Activated T-helper 17 cell treated with anti-CD3 and anti-CD28 coated beads, Interleukin-2, amount 50 U/mL, for 72 hours (primary cell): ENCODE measurements at regions not wholly inside any gene's neighbourhood (a gene's known extent, or its start where the extent isn't known, plus 50 kb on each side); places are given as distances from the start of the nearest gene placed in this dataset.
"Not testable (repeated sequence)": the region's sequence is repeated elsewhere in the genome, so short reads cannot be mapped to it uniquely, and the experiment has no call there.

Source experiments
- ATAC-seq: fragments of 150-1000 bp; cut with Tn5 transposase; replicated peaks from 2 replicates; pipeline ENCODE4 v1.10.0; 2021; ENCODE audit warnings: mild to moderate bottlenecking, moderate library complexity
- H3K27ac Mint-ChIP-seq: one replicate; pipeline ENCODE4 v1.8.0; 2022; ENCODE audit warnings: mixed read lengths
- H3K27me3 Mint-ChIP-seq: one replicate; pipeline ENCODE4 v1.8.0; 2022; ENCODE audit warnings: mixed read lengths
- H3K36me3 Mint-ChIP-seq: one replicate; pipeline ENCODE4 v1.8.0; 2022; ENCODE audit warnings: low read depth, mild to moderate bottlenecking, mixed read lengths
- H3K4me1 Mint-ChIP-seq: one replicate; pipeline ENCODE4 v1.8.0; 2022; ENCODE audit warnings: mixed read lengths
- H3K4me3 Mint-ChIP-seq: one replicate; pipeline ENCODE4 v1.8.0; 2022; ENCODE audit warnings: mild to moderate bottlenecking, mixed read lengths
- H3K9me3 Mint-ChIP-seq: one replicate; pipeline ENCODE4 v1.8.0; 2022; ENCODE audit warnings: mixed read lengths

- no peak overlapping the region for H3K4me3 Mint-ChIP-seq
- H3K36me3 Mint-ChIP-seq = no peaks in the 10 kb centered on the region
- no peak for ATAC-seq
- no peaks in the 10 kb centered on the region for H3K4me1 Mint-ChIP-seq
- no peaks in the 10 kb centered on the region for H3K9me3 Mint-ChIP-seq
- H3K27ac Mint-ChIP-seq = no peak overlapping the region
- peaks cover 12% of the 10 kb centered on the region for H3K27me3 Mint-ChIP-seq
These were observed 107.2 kb downstream of the MICALL2 start for GRCh38 chr7:1351881-1352625.

GRCh38 chr7:1352656-1353271 lies 106.5 kb downstream of the MICALL2 start:
- H3K4me1 Mint-ChIP-seq = no peaks in the 10 kb centered on the region
- H3K9me3 Mint-ChIP-seq = no peaks in the 10 kb centered on the region
- no peaks in the 10 kb centered on the region for H3K36me3 Mint-ChIP-seq
- no peak overlapping the region for H3K27ac Mint-ChIP-seq
- H3K4me3 Mint-ChIP-seq = no peak overlapping the region
- no peak for ATAC-seq
- H3K27me3 Mint-ChIP-seq = peaks cover 12% of the 10 kb centered on the region

DNA sequence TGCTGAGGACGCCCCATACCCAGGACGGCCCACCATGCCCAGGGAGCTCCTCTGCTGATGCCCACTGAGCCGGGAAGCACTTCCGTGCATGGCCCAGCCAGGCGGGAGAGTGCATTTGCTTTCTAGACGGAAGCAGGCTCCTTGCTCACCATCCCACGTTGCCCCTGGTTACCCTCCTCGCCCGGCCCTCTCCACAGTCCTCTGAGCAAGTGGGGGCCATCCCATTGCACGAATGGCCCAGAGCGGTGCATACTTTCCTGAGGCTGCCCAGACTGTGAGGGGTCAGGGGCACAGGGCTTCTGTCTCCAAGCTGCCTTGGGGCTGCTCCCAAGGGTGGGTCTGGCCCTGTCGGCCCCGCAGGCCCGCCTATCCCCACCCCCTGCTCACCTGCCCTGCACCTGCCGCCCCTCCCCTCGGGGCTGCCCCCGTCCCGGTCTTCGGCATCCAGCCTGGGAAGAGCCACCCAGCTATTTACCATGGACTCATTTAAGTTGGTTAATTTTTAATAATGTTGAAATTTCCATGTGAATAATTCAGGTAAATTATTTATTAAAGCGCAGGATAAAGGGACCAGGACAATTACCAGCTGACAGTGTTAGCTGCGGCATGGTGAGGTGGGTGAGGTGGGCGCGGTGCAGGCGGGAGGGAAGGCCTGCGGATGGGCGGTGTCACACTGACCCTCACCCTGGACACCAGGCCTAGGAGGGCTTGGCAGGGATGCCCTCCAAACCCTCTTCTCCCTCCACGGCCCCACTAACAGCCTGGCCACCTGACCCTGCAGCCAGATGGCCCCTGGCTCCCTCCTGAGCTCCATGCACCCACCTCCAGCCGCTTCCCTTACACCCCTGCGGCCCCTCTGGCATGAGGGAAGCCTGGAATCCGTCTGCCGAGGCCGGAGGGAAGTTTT lies 104.4 kb downstream of the MICALL2 start:
- Mint-ChIP-seq H3K36me3 (no peaks in the 10 kb centered on the region), H3K4me1 (no peaks in the 10 kb centered on the region), H3K27ac (no peak overlapping the region), H3K4me3 (no peak overlapping the region), H3K27me3 (peaks cover 4% of the 10 kb centered on the region), H3K9me3 (no peaks in the 10 kb centered on the region)
- ATAC-seq = no peak

DNA sequence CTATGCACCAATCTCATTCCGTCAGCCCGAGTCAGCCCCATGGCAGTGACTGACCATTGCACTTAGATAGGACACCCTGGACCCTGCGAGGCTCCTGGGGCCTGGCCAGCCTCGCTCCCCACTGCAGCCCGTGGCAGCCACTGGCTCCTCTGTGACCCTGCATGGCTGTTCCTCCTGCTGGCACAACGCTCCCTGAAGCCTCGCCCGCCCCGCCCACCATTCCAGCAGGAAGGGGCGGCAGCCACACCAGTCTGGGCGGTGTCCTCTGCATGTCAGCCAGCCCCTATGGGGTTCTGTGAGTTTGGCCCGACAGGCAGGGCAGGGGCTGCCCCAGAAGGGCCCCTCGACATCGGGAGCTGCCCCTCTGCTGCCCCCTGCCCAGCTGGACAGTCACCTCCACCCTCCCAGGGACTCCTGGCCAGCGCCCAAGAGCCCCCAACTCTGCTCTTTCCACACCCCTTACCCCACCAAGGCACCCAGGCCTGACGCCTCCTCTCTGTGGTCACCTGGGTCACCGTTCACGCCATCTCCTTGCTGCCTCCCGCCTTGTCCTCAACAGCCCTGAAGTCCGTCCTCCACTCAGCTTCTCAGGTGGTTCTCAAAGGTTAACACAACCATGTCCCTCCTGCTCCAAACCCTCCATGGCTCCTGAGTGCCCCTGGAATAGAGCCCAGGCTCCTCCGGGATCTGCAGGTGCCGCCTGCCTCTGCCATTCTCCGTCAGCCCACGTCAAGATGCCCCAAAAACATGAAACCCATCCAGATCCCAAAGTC lies 103.5 kb downstream of the MICALL2 start:
- peaks cover 3% of the 10 kb centered on the region for H3K27me3 Mint-ChIP-seq
- no peak for ATAC-seq
- H3K27ac Mint-ChIP-seq = no peak overlapping the region
- no peaks in the 10 kb centered on the region for H3K36me3 Mint-ChIP-seq
- H3K4me1 Mint-ChIP-seq = no peaks in the 10 kb centered on the region
- no peaks in the 10 kb centered on the region for H3K9me3 Mint-ChIP-seq
- H3K4me3 Mint-ChIP-seq = no peak overlapping the region

- H3K27ac Mint-ChIP-seq, H3K27me3 Mint-ChIP-seq, H3K4me1 Mint-ChIP-seq, H3K36me3 Mint-ChIP-seq, H3K9me3 Mint-ChIP-seq, H3K4me3 Mint-ChIP-seq, ATAC-seq: not testable (repeated sequence)
These were observed 102.4 kb downstream of the MICALL2 start for GRCh38 chr7:1356853-1357252.

DNA sequence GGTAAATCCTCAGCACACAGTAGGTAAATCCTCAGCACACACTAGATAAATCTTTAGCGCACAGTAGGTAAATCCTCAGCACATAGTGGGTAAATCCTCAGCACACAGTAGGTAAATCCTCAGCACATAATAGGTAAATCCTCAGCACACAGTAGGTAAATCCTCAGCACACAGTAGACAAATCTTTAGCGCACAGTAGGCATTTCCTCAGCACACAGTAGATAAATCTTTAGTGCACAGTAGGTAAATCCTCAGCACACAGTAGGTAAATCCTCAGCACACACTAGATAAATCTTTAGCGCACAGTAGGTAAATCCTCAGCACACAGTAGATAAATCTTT lies 102.0 kb downstream of the MICALL2 start:
- not testable (repeated sequence) for H3K9me3 Mint-ChIP-seq, H3K4me3 Mint-ChIP-seq, H3K36me3 Mint-ChIP-seq, H3K27ac Mint-ChIP-seq, ATAC-seq, H3K4me1 Mint-ChIP-seq, H3K27me3 Mint-ChIP-seq

DNA sequence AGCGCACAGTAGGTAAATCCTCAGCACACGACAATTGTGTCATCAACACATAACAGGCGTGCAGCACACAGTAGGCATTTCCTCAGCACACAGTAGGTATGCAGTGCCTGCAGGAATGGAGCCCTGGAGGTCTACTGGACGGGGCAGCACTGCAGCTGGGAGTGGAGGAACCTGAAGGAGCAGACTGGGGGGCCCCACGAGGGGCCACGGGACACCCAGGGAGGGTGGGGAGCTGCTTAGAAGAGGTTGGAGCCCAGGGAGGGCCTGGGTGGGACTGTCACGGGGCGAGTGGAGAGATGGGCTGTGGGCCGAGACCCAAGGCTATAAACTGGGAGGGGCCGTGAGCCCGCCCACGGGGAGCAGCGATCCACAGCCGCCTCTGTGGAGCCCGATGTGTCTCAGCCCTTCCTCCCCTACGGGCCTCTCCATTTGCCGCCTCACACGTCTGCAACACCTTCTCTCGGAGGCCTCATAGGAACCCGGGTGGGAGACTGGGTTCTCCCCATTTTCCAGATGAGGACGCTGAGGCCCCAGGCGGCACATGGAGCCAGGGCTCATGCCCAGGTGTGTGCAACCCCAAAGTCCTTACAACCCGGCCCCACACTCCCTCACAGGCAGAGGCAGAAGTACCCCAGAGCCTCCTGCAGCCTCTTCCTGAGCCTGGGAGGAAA lies 101.5 kb downstream of the MICALL2 start:
- no peak overlapping the region for H3K27ac Mint-ChIP-seq
- H3K36me3 Mint-ChIP-seq = no peaks in the 10 kb centered on the region
- ATAC-seq = peak; percentile 18
- H3K4me1 Mint-ChIP-seq = no peaks in the 10 kb centered on the region
- H3K4me3 Mint-ChIP-seq = no peak overlapping the region
- H3K27me3 Mint-ChIP-seq = peaks cover 3% of the 10 kb centered on the region
- no peaks in the 10 kb centered on the region for H3K9me3 Mint-ChIP-seq

DNA sequence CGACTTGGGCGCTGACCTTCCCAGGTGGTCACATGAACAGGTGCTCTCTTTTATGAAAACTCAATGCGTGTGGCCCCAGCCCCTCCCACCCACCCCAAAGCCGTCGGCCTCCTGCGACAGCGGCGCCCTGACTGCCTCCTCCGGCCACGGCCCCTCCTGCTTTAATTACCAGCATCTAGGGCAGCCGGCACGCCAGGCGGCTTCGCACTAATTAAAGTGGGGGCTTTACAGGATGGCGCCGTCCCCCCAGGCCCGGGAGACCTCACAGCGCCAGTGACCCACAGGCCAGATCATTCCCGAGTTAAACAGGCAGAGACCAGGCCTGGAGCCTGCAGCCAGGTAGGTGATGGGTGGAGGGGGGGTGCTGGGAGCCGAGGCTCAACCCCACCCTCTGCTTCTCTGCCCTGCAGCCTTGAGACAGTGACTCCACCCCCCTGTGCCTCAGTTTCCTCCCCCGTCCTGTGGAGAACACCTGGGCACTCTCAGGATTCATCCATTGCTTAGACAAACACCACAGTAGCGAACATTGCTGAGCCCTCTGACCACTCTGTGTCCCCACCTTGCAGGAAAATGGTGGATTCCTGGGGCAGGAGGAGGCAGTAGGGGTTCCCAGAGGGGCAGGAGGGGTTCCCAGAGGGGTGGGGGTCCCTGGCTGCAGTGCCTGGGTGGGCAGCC lies 100.8 kb downstream of the MICALL2 start:
- Mint-ChIP-seq H3K4me3 (no peak overlapping the region), H3K36me3 (no peaks in the 10 kb centered on the region), H3K27me3 (peaks cover 3% of the 10 kb centered on the region), H3K4me1 (no peaks in the 10 kb centered on the region), H3K9me3 (no peaks in the 10 kb centered on the region), H3K27ac (no peak overlapping the region)
- no peak for ATAC-seq

- Mint-ChIP-seq H3K4me3 (no peak overlapping the region), H3K4me1 (no peaks in the 10 kb centered on the region), H3K27ac (no peak overlapping the region), H3K9me3 (no peaks in the 10 kb centered on the region), H3K27me3 (peaks cover 3% of the 10 kb centered on the region), H3K36me3 (no peaks in the 10 kb centered on the region)
- ATAC-seq = no peak
These were observed 100.2 kb downstream of the MICALL2 start for GRCh38 chr7:1359051-1359400.

DNA sequence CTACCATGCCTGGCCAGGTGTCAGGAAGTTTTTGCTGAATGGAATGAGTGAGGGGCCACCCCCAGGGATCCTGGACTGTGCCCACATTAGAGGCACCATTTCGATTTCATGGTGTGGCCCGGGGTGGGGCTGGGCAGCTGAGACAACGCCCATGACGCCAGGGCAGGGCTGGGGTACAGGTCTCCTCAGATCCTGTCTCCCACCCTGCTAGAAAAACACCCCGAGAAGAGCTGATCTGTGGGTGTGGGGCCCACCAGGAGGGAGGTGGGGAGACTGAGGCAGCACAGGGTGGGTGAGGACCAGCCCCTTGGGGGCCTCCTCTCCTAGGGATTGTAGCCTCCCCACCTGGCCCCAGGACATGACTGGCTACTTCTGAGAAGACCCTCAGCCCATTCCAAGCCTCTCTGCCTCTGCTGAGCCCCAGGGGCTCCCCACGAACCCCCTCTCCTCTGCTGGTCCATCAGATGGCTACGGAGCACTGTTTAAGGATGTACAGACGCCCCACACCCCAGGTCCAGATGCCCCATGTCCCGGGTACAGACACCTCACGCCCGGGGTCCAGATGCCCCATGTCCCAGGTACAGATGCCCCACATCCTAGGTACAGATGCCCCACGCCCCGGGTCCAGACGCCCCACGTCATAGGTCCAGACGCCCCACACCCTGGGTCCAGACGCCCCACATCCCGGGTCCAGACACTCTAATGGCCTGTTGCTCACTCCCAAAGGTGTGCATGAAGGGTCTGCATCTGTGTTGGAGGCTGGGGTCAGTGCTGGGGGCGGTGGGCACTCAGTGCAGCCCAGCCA lies 99.4 kb downstream of the MICALL2 start:
- Mint-ChIP-seq H3K27ac (no peak overlapping the region), H3K4me1 (no peaks in the 10 kb centered on the region), H3K4me3 (no peak overlapping the region), H3K36me3 (no peaks in the 10 kb centered on the region), H3K27me3 (peaks cover 3% of the 10 kb centered on the region), H3K9me3 (no peaks in the 10 kb centered on the region)
- no peak for ATAC-seq

GRCh38 chr7:1360521-1360971 lies 98.7 kb downstream of the MICALL2 start:
- Mint-ChIP-seq H3K27ac (no peak overlapping the region), H3K36me3 (no peaks in the 10 kb centered on the region), H3K9me3 (no peaks in the 10 kb centered on the region), H3K4me1 (no peaks in the 10 kb centered on the region), H3K27me3 (peaks cover 5% of the 10 kb centered on the region), H3K4me3 (no peak overlapping the region)
- no peak for ATAC-seq

DNA sequence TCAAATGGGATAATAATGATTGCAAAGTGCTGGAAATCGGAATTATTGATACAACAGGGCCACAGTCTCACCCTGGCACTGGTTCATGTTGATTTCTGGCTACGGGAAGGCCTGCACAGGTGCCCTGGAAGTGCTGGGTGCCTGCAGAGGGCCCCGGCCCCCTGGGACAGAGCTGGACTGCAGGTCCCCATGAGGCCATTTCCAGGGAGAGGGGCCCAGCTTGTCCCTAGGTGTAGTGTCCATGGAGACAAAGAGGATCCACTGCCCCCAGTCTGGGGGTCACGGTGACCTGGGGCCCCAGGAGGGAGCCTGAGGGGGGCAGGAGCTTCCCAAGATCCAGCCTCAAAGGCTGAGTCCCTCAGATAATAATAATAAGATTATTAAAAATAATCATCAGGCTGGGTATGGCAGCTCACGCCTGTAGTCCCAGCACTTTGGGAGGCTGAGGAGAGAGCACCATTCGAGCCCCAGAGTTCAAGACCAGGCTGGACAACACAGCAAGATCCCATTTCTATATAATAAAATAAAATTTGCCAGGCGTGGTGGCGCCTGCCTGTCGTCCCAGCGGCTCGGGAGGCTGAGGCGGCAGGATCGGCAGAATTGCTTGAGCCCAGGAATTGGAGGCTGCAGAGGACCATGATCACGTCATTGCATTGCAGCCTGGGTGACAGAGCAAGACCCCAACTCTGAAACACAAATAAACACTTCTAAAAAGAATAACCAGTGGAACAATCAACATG lies 98.1 kb downstream of the MICALL2 start:
- no peaks in the 10 kb centered on the region for H3K36me3 Mint-ChIP-seq
- H3K9me3 Mint-ChIP-seq = no peaks in the 10 kb centered on the region
- no peak overlapping the region for H3K27ac Mint-ChIP-seq
- H3K4me1 Mint-ChIP-seq = no peaks in the 10 kb centered on the region
- no peak overlapping the region for H3K4me3 Mint-ChIP-seq
- H3K27me3 Mint-ChIP-seq = peaks cover 8% of the 10 kb centered on the region
- no peak for ATAC-seq
